SK-N-SH treated with all-trans-retinoic acid at 6 μM for 48 hours (cell line): ENCODE measurements at regions not wholly inside any gene's neighbourhood (a gene's known extent, or its start where the extent isn't known, plus 50 kb on each side); places are given as distances from the start of the nearest gene placed in this dataset.

Experiments used
- ISL1 ChIP-seq: fragments of 250-450 bp; sonication (Bioruptor Pico); IDR thresholded peaks from 2 replicates; pipeline ENCODE4 v2.1.2; 2022; ENCODE audit warnings: mild to moderate bottlenecking, moderate library complexity
- PPARA ChIP-seq: fragments of 250-450 bp; sonication (Bioruptor Pico); IDR thresholded peaks from 2 replicates; pipeline ENCODE4 v1.5.0; 2020; ENCODE audit warnings: mild to moderate bottlenecking, borderline replicate concordance
- ZNF70 ChIP-seq: fragments of 450-650 bp; formaldehyde crosslinking; IDR thresholded peaks from 2 replicates; pipeline ENCODE4 v1.5.0; 2020; ENCODE audit warnings: mild to moderate bottlenecking, moderate library complexity
- TF ChIP-seq, protein P1 (sequence below): fragments of 250-450 bp; sonication (Bioruptor Pico); IDR thresholded peaks from 2 replicates; pipeline ENCODE4 v1.5.1; 2020; ENCODE audit warnings: low read depth, mild to moderate bottlenecking, moderate library complexity
- TF ChIP-seq, protein P2 (sequence below): fragments of 250-450 bp; sonication (Bioruptor Pico); IDR thresholded peaks from 2 replicates; pipeline ENCODE4 v1.8.0; 2020; ENCODE audit warnings: mild to moderate bottlenecking, moderate library complexity, borderline replicate concordance
- TF ChIP-seq, protein P3 (sequence below): fragments of 250-450 bp; sonication (Bioruptor Pico); IDR thresholded peaks from 2 replicates; pipeline ENCODE4 v1.5.0; 2020; ENCODE audit warnings: mild to moderate bottlenecking, moderate library complexity
- TF ChIP-seq, protein P4 (sequence below): fragments of 250-450 bp; sonication (Bioruptor Pico); IDR thresholded peaks from 2 replicates; pipeline ENCODE4 v1.8.0; 2021; ENCODE audit warnings: low read depth, mild to moderate bottlenecking, moderate library complexity, borderline replicate concordance

DNA sequence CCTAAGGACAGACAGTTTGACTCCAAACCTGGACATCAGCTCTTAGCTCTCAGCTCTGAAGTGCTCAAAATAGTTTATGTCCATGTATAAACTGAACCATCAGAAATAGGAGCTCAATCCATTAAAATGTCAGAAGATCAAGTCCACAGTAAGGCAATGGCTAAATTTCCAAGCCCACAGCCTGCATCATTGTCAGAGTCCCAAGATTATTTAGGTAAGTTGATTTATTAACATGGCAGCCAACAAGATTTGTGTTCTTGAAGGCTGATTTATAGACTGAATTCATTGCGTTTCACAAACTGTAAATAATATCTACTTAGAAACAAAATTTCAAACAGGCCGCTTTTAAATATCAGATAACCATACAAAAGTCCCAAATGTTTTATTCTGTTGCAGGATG lies 286.5 kb upstream of the ADGRL3 start:
- TF ChIP-seq PPARA (no peak), ZNF70 (no peak), ISL1 (CRISPR knock-in tag) (no peak)
- TF ChIP-seq, protein P1, sequence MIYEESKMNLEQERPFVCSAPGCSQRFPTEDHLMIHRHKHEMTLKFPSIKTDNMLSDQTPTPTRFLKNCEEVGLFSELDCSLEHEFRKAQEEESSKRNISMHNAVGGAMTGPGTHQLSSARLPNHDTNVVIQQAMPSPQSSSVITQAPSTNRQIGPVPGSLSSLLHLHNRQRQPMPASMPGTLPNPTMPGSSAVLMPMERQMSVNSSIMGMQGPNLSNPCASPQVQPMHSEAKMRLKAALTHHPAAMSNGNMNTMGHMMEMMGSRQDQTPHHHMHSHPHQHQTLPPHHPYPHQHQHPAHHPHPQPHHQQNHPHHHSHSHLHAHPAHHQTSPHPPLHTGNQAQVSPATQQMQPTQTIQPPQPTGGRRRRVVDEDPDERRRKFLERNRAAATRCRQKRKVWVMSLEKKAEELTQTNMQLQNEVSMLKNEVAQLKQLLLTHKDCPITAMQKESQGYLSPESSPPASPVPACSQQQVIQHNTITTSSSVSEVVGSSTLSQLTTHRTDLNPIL: no peak
- TF ChIP-seq, protein P2, sequence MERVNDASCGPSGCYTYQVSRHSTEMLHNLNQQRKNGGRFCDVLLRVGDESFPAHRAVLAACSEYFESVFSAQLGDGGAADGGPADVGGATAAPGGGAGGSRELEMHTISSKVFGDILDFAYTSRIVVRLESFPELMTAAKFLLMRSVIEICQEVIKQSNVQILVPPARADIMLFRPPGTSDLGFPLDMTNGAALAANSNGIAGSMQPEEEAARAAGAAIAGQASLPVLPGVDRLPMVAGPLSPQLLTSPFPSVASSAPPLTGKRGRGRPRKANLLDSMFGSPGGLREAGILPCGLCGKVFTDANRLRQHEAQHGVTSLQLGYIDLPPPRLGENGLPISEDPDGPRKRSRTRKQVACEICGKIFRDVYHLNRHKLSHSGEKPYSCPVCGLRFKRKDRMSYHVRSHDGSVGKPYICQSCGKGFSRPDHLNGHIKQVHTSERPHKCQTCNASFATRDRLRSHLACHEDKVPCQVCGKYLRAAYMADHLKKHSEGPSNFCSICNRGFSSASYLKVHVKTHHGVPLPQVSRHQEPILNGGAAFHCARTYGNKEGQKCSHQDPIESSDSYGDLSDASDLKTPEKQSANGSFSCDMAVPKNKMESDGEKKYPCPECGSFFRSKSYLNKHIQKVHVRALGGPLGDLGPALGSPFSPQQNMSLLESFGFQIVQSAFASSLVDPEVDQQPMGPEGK (CRISPR knock-in tag): no peak
- TF ChIP-seq, protein P3, sequence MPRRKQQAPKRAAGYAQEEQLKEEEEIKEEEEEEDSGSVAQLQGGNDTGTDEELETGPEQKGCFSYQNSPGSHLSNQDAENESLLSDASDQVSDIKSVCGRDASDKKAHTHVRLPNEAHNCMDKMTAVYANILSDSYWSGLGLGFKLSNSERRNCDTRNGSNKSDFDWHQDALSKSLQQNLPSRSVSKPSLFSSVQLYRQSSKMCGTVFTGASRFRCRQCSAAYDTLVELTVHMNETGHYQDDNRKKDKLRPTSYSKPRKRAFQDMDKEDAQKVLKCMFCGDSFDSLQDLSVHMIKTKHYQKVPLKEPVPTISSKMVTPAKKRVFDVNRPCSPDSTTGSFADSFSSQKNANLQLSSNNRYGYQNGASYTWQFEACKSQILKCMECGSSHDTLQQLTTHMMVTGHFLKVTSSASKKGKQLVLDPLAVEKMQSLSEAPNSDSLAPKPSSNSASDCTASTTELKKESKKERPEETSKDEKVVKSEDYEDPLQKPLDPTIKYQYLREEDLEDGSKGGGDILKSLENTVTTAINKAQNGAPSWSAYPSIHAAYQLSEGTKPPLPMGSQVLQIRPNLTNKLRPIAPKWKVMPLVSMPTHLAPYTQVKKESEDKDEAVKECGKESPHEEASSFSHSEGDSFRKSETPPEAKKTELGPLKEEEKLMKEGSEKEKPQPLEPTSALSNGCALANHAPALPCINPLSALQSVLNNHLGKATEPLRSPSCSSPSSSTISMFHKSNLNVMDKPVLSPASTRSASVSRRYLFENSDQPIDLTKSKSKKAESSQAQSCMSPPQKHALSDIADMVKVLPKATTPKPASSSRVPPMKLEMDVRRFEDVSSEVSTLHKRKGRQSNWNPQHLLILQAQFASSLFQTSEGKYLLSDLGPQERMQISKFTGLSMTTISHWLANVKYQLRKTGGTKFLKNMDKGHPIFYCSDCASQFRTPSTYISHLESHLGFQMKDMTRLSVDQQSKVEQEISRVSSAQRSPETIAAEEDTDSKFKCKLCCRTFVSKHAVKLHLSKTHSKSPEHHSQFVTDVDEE: no peak
- TF ChIP-seq, protein P4, sequence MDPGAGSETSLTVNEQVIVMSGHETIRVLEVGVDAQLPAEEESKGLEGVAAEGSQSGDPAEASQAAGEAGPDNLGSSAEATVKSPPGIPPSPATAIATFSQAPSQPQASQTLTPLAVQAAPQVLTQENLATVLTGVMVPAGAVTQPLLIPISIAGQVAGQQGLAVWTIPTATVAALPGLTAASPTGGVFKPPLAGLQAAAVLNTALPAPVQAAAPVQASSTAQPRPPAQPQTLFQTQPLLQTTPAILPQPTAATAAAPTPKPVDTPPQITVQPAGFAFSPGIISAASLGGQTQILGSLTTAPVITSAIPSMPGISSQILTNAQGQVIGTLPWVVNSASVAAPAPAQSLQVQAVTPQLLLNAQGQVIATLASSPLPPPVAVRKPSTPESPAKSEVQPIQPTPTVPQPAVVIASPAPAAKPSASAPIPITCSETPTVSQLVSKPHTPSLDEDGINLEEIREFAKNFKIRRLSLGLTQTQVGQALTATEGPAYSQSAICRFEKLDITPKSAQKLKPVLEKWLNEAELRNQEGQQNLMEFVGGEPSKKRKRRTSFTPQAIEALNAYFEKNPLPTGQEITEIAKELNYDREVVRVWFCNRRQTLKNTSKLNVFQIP (CRISPR knock-in tag): no peak
